Keratinocyte (primary cell): ENCODE measurements at regions not wholly inside any gene's neighbourhood (a gene's known extent, or its start where the extent isn't known, plus 50 kb on each side); places are given as distances from the start of the nearest gene placed in this dataset.
"Not testable (repeated sequence)": the region's sequence is repeated elsewhere in the genome, so short reads cannot be mapped to it uniquely, and the experiment has no call there.

Experiments used
- DNase-seq: peaks from one replicate; pipeline ENCODE4 v3.0.0-alpha.2; 2011; ENCODE audit warnings: low read depth, missing footprints, low spot score
- FAIRE-seq: peaks from 2 replicates; lab custom pipeline; 2011; peaks lifted over from hg19 to GRCh38; lab: Jason Lieb, UNC
- H2AFZ ChIP-seq: 2 replicates; pipeline ENCODE4 v1.6.0; 2012; ENCODE audit warnings: low read length, control low read depth, inconsistent platforms; ENCODE audit not compliant: control insufficient read depth
- H3K27ac ChIP-seq: 2 replicates; pipeline ENCODE4 v1.5.1; 2011; ENCODE audit warnings: low read length; ENCODE audit not compliant: control insufficient read depth, insufficient read depth
- H3K27me3 ChIP-seq: 3 replicates; pipeline ENCODE4 v1.6.0; 2011; ENCODE audit warnings: low read length; ENCODE audit not compliant: control insufficient read depth, insufficient read depth; ENCODE audit errors: extremely low read depth
- H3K36me3 ChIP-seq, 2 experiments: 2 replicates in 1 of 2; 3 replicates in 1 of 2; pipeline ENCODE4 v1.5.1; 2011; ENCODE audit warnings: low read length in 2 of 2, mild to moderate bottlenecking in 1 of 2; ENCODE audit not compliant: control insufficient read depth in 2 of 2, insufficient read depth in 2 of 2; ENCODE audit errors: extremely low read depth in 1 of 2
- H3K4me1 ChIP-seq: 3 replicates; pipeline ENCODE4 v1.5.1; 2011; ENCODE audit warnings: low read length; ENCODE audit not compliant: control insufficient read depth, insufficient read depth; ENCODE audit errors: extremely low read depth
- H3K4me2 ChIP-seq: 3 replicates; pipeline ENCODE4 v1.6.0; 2011; ENCODE audit warnings: low read depth, low read length; ENCODE audit not compliant: control insufficient read depth, insufficient read depth; ENCODE audit errors: extremely low read depth
- H3K4me3 ChIP-seq, 3 experiments: fragments of 200-600 bp in 1 of 3; sonication (generic) in 1 of 3; 2 replicates in 2 of 3; 3 replicates in 1 of 3; pipeline ENCODE4 v1.5.1; 2011 to 2016; ENCODE audit warnings: low read length in 3 of 3, mild to moderate bottlenecking in 3 of 3, control low read depth in 2 of 3, inconsistent platforms in 1 of 3, low read depth in 1 of 3, mixed read lengths in 1 of 3, mixed run types in 1 of 3, moderate library complexity in 1 of 3; ENCODE audit not compliant: control insufficient read depth in 2 of 3, insufficient read depth in 2 of 3; ENCODE audit errors: extremely low read depth in 1 of 3
- H3K79me2 ChIP-seq: 2 replicates; pipeline ENCODE4 v1.6.0; 2012; ENCODE audit warnings: low read length; ENCODE audit not compliant: control insufficient read depth, insufficient read depth
- H3K9ac ChIP-seq: 3 replicates; pipeline ENCODE4 v1.6.0; 2011; ENCODE audit warnings: low read length; ENCODE audit not compliant: control insufficient read depth, insufficient read depth; ENCODE audit errors: extremely low read depth
- H3K9me1 ChIP-seq: 3 replicates; pipeline ENCODE4 v1.6.0; 2011; ENCODE audit warnings: low read length; ENCODE audit not compliant: control insufficient read depth, insufficient read depth; ENCODE audit errors: extremely low read depth
- H3K9me3 ChIP-seq: 2 replicates; pipeline ENCODE4 v1.5.1; 2012; ENCODE audit warnings: low read depth, low read length; ENCODE audit not compliant: control insufficient read depth
- H4K20me1 ChIP-seq: 3 replicates; pipeline ENCODE4 v1.6.0; 2011; ENCODE audit warnings: low read length; ENCODE audit not compliant: control insufficient read depth, insufficient read depth; ENCODE audit errors: extremely low read depth
- EZH2 ChIP-seq: IDR thresholded peaks from one replicate; pipeline ENCODE4 v1.6.1; 2012; ENCODE audit warnings: inconsistent platforms, mild to moderate bottlenecking, low read length, moderate library complexity
- dilution Hi-C: fragments of 300-500 bp; cut with MboI; formaldehyde crosslinking; loops from one replicate; pipeline ENCODE4 v1.7.0; 2020; ENCODE audit warnings: low sequenced_read_pairs; ENCODE audit not compliant: extremely low pct_ligation_motif_present
- TF ChIP-seq, protein P1 (sequence below), 3 experiments: IDR thresholded peaks in 1 of 3; conservative IDR thresholded peaks in 1 of 3; optimal IDR thresholded peaks in 1 of 3; 2 replicates in 2 of 3; 3 replicates in 1 of 3; pipeline versions ENCODE3 to v1.5.1; 2011; ENCODE audit warnings: low read length in 3 of 3, mild to moderate bottlenecking in 3 of 3, moderate library complexity in 2 of 3, control low read depth in 1 of 3, inconsistent platforms in 1 of 3; ENCODE audit not compliant: insufficient read depth in 2 of 3; ENCODE audit errors: extremely low read depth in 1 of 3

DNA sequence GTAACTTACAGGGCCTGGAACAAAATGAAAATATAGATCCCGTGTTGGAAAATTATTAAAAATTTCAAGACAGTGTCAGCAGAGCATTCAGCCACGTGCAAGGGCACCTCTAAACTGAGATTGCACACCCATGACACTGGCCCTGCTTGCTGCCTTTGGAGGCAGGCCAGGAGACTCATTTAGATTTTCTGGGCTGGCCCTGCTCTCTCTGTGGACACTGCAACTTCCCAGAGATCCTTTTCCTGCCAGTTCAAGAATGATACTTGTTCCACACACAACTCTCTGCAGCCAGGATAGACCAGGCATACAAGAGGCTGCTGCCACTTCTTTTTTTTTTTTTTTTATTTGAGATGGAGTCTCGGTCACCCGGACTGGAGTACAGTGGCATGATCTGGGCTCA, 56.7 kb upstream of the PTPRJ start:
- Histone ChIP-seq H3K79me2 (no peaks in the 10 kb centered on the region), H3K36me3 (no peaks in the 10 kb centered on the region), H2AFZ (no peak overlapping the region), H4K20me1 (no peaks in the 10 kb centered on the region), H3K4me3 (no peak overlapping the region), H3K4me2 (no peak overlapping the region), H3K9me1 (no peaks in the 10 kb centered on the region), H3K9ac (no peak overlapping the region), H3K9me3 (no peaks in the 10 kb centered on the region), H3K4me1 (peaks cover 8% of the 10 kb centered on the region), H3K27ac (no peak overlapping the region), H3K27me3 (no peaks in the 10 kb centered on the region)
- FAIRE-seq: no peak
- DNase-seq: no peak
- dilution Hi-C loops: no loop called here
- TF ChIP-seq, protein P1, sequence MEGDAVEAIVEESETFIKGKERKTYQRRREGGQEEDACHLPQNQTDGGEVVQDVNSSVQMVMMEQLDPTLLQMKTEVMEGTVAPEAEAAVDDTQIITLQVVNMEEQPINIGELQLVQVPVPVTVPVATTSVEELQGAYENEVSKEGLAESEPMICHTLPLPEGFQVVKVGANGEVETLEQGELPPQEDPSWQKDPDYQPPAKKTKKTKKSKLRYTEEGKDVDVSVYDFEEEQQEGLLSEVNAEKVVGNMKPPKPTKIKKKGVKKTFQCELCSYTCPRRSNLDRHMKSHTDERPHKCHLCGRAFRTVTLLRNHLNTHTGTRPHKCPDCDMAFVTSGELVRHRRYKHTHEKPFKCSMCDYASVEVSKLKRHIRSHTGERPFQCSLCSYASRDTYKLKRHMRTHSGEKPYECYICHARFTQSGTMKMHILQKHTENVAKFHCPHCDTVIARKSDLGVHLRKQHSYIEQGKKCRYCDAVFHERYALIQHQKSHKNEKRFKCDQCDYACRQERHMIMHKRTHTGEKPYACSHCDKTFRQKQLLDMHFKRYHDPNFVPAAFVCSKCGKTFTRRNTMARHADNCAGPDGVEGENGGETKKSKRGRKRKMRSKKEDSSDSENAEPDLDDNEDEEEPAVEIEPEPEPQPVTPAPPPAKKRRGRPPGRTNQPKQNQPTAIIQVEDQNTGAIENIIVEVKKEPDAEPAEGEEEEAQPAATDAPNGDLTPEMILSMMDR (optimal IDR thresholded peaks at IDR 0.05 in 1 of 3, IDR thresholded peaks at IDR 0.05 in 1 of 3, conservative IDR thresholded peaks at IDR 0.05 in 1 of 3; ENCODE audit: extremely low read depth in 1 of 3, insufficient read depth in 2 of 3, low read length in 3 of 3): no peak
- no peak for TF ChIP-seq EZH2

DNA sequence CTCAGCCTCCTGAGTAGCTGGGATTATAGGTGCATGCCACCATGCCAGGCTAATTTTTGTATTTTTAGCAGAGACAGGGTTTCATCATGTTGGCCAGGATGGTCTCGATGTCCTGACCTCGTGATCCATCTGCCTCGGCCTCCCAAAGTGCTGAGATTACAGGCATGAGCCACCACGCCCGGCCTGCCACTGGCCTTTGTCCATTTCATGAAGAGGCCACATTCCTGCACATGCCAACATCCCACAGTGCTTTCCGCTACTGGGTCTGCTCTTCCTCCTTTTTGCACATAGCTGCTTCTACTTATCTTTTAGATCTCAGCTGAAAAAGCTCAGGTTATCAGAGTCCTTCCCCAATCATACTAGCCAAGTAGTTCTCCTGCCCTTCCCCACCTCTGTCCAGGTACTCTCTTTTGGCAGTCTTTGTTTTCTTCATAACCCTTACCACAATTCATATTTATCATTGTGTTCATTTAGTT, 59.2 kb upstream of the PTPRJ start:
- H3K4me2 ChIP-seq, H3K4me3 ChIP-seq, H3K9ac ChIP-seq, H3K9me3 ChIP-seq, H4K20me1 ChIP-seq, FAIRE-seq, H2AFZ ChIP-seq, H3K27ac ChIP-seq, H3K36me3 ChIP-seq, DNase-seq, H3K79me2 ChIP-seq, H3K9me1 ChIP-seq, dilution Hi-C loops, H3K27me3 ChIP-seq: not testable (repeated sequence)
- peaks cover 11% of the 10 kb centered on the region for H3K4me1 ChIP-seq

DNA sequence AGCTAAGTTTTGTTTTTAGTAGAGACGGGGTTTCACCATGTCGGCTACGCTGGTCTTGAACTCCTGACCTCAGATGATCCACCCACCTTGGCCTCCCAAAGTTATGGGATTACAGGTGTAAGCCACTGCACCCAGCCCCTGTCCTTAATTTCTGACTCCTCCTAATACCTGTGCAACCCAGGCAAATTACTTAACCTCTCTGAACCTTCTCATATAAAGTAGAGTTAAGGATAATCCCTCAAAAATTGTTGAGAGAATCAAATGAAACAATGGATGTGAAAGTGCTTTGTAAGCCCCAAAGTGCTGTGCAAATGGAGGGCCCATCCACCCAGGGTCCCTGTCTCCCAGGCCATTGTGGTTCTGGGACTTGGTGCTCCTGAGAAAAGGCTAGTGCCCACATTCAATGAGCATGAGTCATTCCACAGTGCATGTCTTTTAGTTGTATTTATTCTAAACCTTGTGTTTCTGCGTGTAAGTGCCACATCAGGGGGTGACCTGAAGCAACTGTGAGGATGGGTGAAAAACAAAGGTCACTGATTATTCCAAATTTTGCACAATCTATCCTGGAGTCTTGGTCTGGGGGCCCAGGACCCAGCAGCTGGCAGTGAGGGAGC, 61.4 kb upstream of the PTPRJ start:
- no peaks in the 10 kb centered on the region for H3K36me3 ChIP-seq
- no peak overlapping the region for H2AFZ ChIP-seq
- H3K4me3 ChIP-seq: no peak overlapping the region
- H3K27me3 ChIP-seq: no peaks in the 10 kb centered on the region
- H3K4me1 ChIP-seq: peaks cover 8% of the 10 kb centered on the region
- FAIRE-seq: no peak
- no peak overlapping the region for H3K9ac ChIP-seq
- no peak for TF ChIP-seq EZH2
- TF ChIP-seq, protein P1 (optimal IDR thresholded peaks at IDR 0.05 in 1 of 3, IDR thresholded peaks at IDR 0.05 in 1 of 3, conservative IDR thresholded peaks at IDR 0.05 in 1 of 3; ENCODE audit: extremely low read depth in 1 of 3, insufficient read depth in 2 of 3, low read length in 3 of 3): no peak
- H3K9me3 ChIP-seq: no peaks in the 10 kb centered on the region
- H3K4me2 ChIP-seq: no peak overlapping the region
- DNase-seq: no peak
- no peaks in the 10 kb centered on the region for H3K9me1 ChIP-seq
- no peaks in the 10 kb centered on the region for H4K20me1 ChIP-seq
- dilution Hi-C loops: no loop called here
- no peak overlapping the region for H3K27ac ChIP-seq
- H3K79me2 ChIP-seq: no peaks in the 10 kb centered on the region
